Neuronal stem cell (in vitro differentiated cells): ENCODE measurements at regions not wholly inside any gene's neighbourhood (a gene's known extent, or its start where the extent isn't known, plus 50 kb on each side); places are given as distances from the start of the nearest gene placed in this dataset.

Source experiments
- DNase-seq: peaks from one replicate; pipeline ENCODE4 v3.0.0-alpha.2; 2013; ENCODE audit warnings: low spot score
- H2AFZ ChIP-seq: one replicate; pipeline ENCODE4 v1.6.1; 2013; ENCODE audit warnings: mild to moderate bottlenecking, low read length, inconsistent platforms
- H2AK5ac ChIP-seq: 2 replicates; pipeline ENCODE4 v1.6.1; 2013; ENCODE audit warnings: low read depth, mild to moderate bottlenecking, inconsistent platforms, low read length, moderate library complexity, mixed read lengths
- H2BK120ac ChIP-seq: 2 replicates; pipeline ENCODE4 v1.6.1; 2013; ENCODE audit warnings: low read depth, mild to moderate bottlenecking, inconsistent platforms, low read length, moderate library complexity, mixed read lengths
- H2BK12ac ChIP-seq: one replicate; pipeline ENCODE4 v1.6.1; 2013; ENCODE audit warnings: low read length, inconsistent platforms
- H2BK15ac ChIP-seq: 2 replicates; pipeline ENCODE4 v1.6.1; 2013; ENCODE audit warnings: mild to moderate bottlenecking, low read length, inconsistent platforms, mixed read lengths
- H2BK5ac ChIP-seq: one replicate; pipeline ENCODE4 v1.6.1; 2013; ENCODE audit warnings: inconsistent platforms, mild to moderate bottlenecking, low read length, moderate library complexity
- H3K14ac ChIP-seq: one replicate; pipeline ENCODE4 v1.6.1; 2013; ENCODE audit warnings: low read length, inconsistent platforms
- H3K18ac ChIP-seq: 2 replicates; pipeline ENCODE4 v1.6.1; 2013; ENCODE audit warnings: low read length, inconsistent platforms
- H3K23ac ChIP-seq: 2 replicates; pipeline ENCODE4 v1.6.1; 2013; ENCODE audit warnings: low read depth, mild to moderate bottlenecking, mixed read lengths, low read length, inconsistent platforms; ENCODE audit not compliant: poor library complexity
- H3K27ac ChIP-seq: replicated peaks from 3 replicates; pipeline ENCODE4 v1.5.1; 2013; ENCODE audit warnings: low read length, inconsistent platforms
- H3K27me3 ChIP-seq, 3 experiments: 2 replicates each; pipeline ENCODE4 v1.6.1; 2013; ENCODE audit warnings: low read length in 3 of 3, mild to moderate bottlenecking in 2 of 3, inconsistent platforms in 1 of 3, low read depth in 1 of 3, mixed read lengths in 1 of 3, moderate library complexity in 1 of 3; ENCODE audit not compliant: control insufficient read depth in 3 of 3, insufficient read depth in 3 of 3
- H3K36me3 ChIP-seq, 2 donors: replicated peaks in 1 of 2; 2 replicates each; pipeline ENCODE4 v1.6.1; 2013; ENCODE audit warnings: low read length in 2 of 2; ENCODE audit not compliant: control insufficient read depth in 2 of 2, insufficient read depth in 2 of 2
- H3K4ac ChIP-seq: 2 replicates; pipeline ENCODE4 v1.6.1; 2013; ENCODE audit warnings: inconsistent platforms, mild to moderate bottlenecking, low read length, moderate library complexity
- H3K4me1 ChIP-seq, 2 donors: 1 replicate in 1 of 2; 2 replicates in 1 of 2; pipeline ENCODE4 v1.6.1; 2013; ENCODE audit warnings: low read length in 2 of 2, low read depth in 1 of 2; ENCODE audit not compliant: control insufficient read depth in 2 of 2, insufficient read depth in 1 of 2
- H3K4me2 ChIP-seq: one replicate; pipeline ENCODE4 v1.6.1; 2013; ENCODE audit warnings: mild to moderate bottlenecking, low read length, inconsistent platforms; ENCODE audit not compliant: insufficient read depth, poor library complexity, severe bottlenecking
- H3K4me3 ChIP-seq, 2 donors: 2 replicates each; pipeline ENCODE4 v1.5.1; 2013; ENCODE audit warnings: low read length in 2 of 2, mild to moderate bottlenecking in 2 of 2, inconsistent platforms in 1 of 2, moderate library complexity in 1 of 2
- H3K79me1 ChIP-seq: one replicate; pipeline ENCODE4 v1.6.1; 2013; ENCODE audit warnings: low read depth, mild to moderate bottlenecking, inconsistent platforms, low read length, moderate library complexity
- H3K9ac ChIP-seq: one replicate; pipeline ENCODE4 v1.6.1; 2013; ENCODE audit warnings: mild to moderate bottlenecking, low read depth, low read length, inconsistent platforms; ENCODE audit not compliant: poor library complexity
- H3K9me3 ChIP-seq, 2 donors: replicated peaks in 1 of 2; 2 replicates each; pipeline versions ENCODE3 to v1.6.1; 2013; ENCODE audit warnings: low read length in 2 of 2, mild to moderate bottlenecking in 2 of 2, inconsistent platforms in 1 of 2, low read depth in 1 of 2, mixed read lengths in 1 of 2, moderate library complexity in 1 of 2; ENCODE audit not compliant: control insufficient read depth in 2 of 2, insufficient read depth in 1 of 2
- H4K8ac ChIP-seq: one replicate; pipeline ENCODE4 v1.6.1; 2013; ENCODE audit warnings: low read depth, mild to moderate bottlenecking, inconsistent platforms, low read length, moderate library complexity
- H4K91ac ChIP-seq: one replicate; pipeline ENCODE4 v1.6.1; 2013; ENCODE audit warnings: low read length, low read depth, mild to moderate bottlenecking, inconsistent platforms; ENCODE audit not compliant: poor library complexity
- WGBS, 2 donors: extraction: QIAGEN DNeasy Blood & Tissue Kit; methylation state at CpG; one replicate each; pipeline ENCODE4 v1.1.7; 2013; ENCODE audit warnings: missing lambda C conversion rate in 2 of 2, mixed read lengths in 1 of 2; ENCODE audit not compliant: insufficient read length in 2 of 2, insufficient replicate concordance in 1 of 2; ENCODE audit errors: extremely low coverage in 2 of 2; 5-methylcytosine and 5-hydroxymethylcytosine counted together

DNA sequence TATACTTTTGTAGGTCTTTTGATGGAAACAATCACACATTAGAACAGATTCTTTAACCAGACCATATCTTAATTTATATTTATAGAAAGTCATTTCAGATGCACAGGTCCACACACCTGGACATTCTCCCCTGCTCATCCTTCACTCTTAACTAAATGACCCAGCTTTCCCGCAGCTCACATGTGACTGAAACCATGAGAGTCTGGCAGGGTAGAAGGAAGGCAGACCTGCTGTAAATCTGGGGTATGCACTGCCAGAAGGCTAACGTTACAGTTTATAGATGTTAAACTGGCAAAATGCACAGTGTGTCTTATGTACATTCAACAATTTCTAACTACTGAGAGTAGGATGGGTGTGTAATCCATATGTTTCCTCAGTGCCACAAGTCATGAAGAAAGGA lies 359.5 kb upstream of the SPTLC3 start:
- no peak overlapping the region for H4K8ac ChIP-seq
- no peak overlapping the region for H2AFZ ChIP-seq
- no peak overlapping the region for H2AK5ac ChIP-seq
- no peaks in the 10 kb centered on the region for H3K27me3 ChIP-seq
- H3K79me1 ChIP-seq = no peaks in the 10 kb centered on the region
- H2BK120ac ChIP-seq = no peak overlapping the region
- H2BK5ac ChIP-seq = no peak overlapping the region
- H3K4me2 ChIP-seq = no peak overlapping the region
- H3K4me1 ChIP-seq = no peaks in the 10 kb centered on the region
- H3K18ac ChIP-seq = no peak overlapping the region
- H3K4me3 ChIP-seq = no peak overlapping the region
- H3K9me3 ChIP-seq = no peaks in the 10 kb centered on the region
- H3K27ac ChIP-seq = no peak overlapping the region
- H4K91ac ChIP-seq = no peak overlapping the region
- no CpG with 5 or more reads among the region's 2 CpGs for WGBS, 2 donors
- no peak overlapping the region for H3K9ac ChIP-seq
- DNase-seq = no peak
- no peak overlapping the region for H3K4ac ChIP-seq
- H2BK12ac ChIP-seq = no peak overlapping the region
- H3K23ac ChIP-seq = no peak overlapping the region
- no peaks in the 10 kb centered on the region for H3K36me3 ChIP-seq
- no peak overlapping the region for H3K14ac ChIP-seq
- H2BK15ac ChIP-seq = no peak overlapping the region

DNA sequence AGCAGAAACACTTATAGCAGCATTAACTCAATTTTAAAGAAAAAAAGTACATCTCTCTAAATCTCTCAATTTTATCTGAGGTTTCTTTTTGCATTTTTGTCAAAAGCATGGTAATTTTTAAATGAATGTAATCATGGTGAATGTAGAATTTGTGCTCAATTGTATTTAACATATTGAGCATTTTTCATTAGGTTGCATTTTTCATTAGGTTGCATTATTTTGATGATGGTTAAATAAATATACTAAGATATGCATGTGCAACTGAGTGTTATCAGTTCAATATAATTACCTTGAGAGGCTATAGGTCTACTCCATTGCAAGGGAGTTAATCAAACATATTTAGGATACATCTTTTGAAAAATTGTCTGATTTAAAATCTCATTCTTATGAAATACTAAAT lies 355.1 kb upstream of the SPTLC3 start:
- no peak overlapping the region for H3K14ac ChIP-seq
- no peak overlapping the region for H3K4me3 ChIP-seq
- H2AK5ac ChIP-seq = no peak overlapping the region
- H3K4ac ChIP-seq = no peak overlapping the region
- no peak overlapping the region for H2BK120ac ChIP-seq
- H4K8ac ChIP-seq = no peak overlapping the region
- H3K79me1 ChIP-seq = no peaks in the 10 kb centered on the region
- H4K91ac ChIP-seq = no peak overlapping the region
- no peak overlapping the region for H2BK15ac ChIP-seq
- no peak for DNase-seq
- H2BK5ac ChIP-seq = no peak overlapping the region
- H3K4me1 ChIP-seq = no peaks in the 10 kb centered on the region
- no peak overlapping the region for H2AFZ ChIP-seq
- no peak overlapping the region for H3K23ac ChIP-seq
- no peaks in the 10 kb centered on the region for H3K27me3 ChIP-seq
- H3K4me2 ChIP-seq = no peak overlapping the region
- H3K27ac ChIP-seq = no peak overlapping the region
- no peak overlapping the region for H3K18ac ChIP-seq
- no peak overlapping the region for H2BK12ac ChIP-seq
- H3K9me3 ChIP-seq = no peaks in the 10 kb centered on the region
- H3K36me3 ChIP-seq = no peaks in the 10 kb centered on the region
- no peak overlapping the region for H3K9ac ChIP-seq

DNA sequence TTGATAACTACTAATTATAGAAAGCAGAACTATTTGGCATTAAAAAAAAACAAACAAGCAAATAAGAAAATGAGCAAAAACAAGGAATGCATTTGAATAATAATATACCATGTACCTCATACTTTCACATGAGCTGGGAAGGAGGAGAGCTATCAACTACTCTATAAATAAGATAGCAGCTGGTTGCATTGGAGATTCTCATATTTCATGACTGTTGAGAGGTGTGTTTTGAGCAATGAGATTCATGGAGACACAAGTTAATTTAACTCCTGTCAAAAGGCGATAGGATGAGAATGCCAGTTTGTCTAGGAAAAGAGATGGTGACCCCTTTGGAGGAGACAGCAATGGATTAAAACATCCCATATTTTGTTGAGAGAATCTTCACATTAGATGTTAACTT lies 348.8 kb upstream of the SPTLC3 start:
- Histone ChIP-seq H3K9ac (no peak overlapping the region), H3K4me3 (no peak overlapping the region), H2BK15ac (no peak overlapping the region), H2AK5ac (no peak overlapping the region), H3K18ac (no peak overlapping the region), H2BK12ac (no peak overlapping the region), H3K27me3 (no peaks in the 10 kb centered on the region), H3K36me3 (no peaks in the 10 kb centered on the region), H3K4ac (no peak overlapping the region), H3K27ac (no peak overlapping the region), H3K4me2 (no peak overlapping the region), H3K14ac (no peak overlapping the region), H4K8ac (no peak overlapping the region), H3K4me1 (no peaks in the 10 kb centered on the region), H3K79me1 (no peaks in the 10 kb centered on the region), H4K91ac (no peak overlapping the region), H3K23ac (no peak overlapping the region), H3K9me3 (no peaks in the 10 kb centered on the region), H2BK120ac (no peak overlapping the region), H2AFZ (no peak overlapping the region), H2BK5ac (no peak overlapping the region)
- no peak for DNase-seq
- no CpG with 5 or more reads among the region's 1 CpG for WGBS, 2 donors

DNA sequence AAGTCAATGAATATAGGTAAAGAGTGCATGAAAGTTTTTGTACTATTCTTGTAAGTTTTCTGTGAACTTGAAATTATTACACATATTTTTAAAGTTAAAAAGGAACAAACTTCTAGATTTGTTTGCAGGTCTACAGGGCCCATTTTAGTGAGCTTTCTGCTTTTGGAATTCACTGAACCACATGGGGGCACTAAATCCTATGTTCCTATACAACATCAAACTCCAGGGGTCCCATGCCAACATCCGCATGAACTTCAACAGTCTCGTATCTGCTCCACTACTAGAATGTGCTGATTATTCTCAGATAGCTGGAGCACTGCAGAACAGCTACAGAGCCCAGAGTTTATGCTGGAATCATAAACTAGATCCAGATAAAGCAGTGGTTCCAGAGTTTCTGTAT lies 347.9 kb upstream of the SPTLC3 start:
- Histone ChIP-seq H2AFZ (no peak overlapping the region), H4K8ac (no peak overlapping the region), H2BK120ac (no peak overlapping the region), H3K14ac (no peak overlapping the region), H2BK12ac (no peak overlapping the region), H3K27ac (no peak overlapping the region), H2AK5ac (no peak overlapping the region), H2BK15ac (no peak overlapping the region), H2BK5ac (no peak overlapping the region), H4K91ac (no peak overlapping the region), H3K79me1 (no peaks in the 10 kb centered on the region), H3K27me3 (no peaks in the 10 kb centered on the region), H3K9me3 (no peaks in the 10 kb centered on the region), H3K4me2 (no peak overlapping the region), H3K9ac (no peak overlapping the region), H3K4me1 (no peaks in the 10 kb centered on the region), H3K4me3 (no peak overlapping the region), H3K36me3 (no peaks in the 10 kb centered on the region), H3K4ac (no peak overlapping the region), H3K23ac (no peak overlapping the region), H3K18ac (no peak overlapping the region)
- peak; percentile 2 for DNase-seq
- no CpG with 5 or more reads among the region's 2 CpGs for WGBS, 2 donors
